ENCODE measurements at regions not wholly inside any gene's neighbourhood (a gene's known extent, or its start where the extent isn't known, plus 50 kb on each side); places are given as distances from the start of the nearest gene placed in this dataset.

DNA sequence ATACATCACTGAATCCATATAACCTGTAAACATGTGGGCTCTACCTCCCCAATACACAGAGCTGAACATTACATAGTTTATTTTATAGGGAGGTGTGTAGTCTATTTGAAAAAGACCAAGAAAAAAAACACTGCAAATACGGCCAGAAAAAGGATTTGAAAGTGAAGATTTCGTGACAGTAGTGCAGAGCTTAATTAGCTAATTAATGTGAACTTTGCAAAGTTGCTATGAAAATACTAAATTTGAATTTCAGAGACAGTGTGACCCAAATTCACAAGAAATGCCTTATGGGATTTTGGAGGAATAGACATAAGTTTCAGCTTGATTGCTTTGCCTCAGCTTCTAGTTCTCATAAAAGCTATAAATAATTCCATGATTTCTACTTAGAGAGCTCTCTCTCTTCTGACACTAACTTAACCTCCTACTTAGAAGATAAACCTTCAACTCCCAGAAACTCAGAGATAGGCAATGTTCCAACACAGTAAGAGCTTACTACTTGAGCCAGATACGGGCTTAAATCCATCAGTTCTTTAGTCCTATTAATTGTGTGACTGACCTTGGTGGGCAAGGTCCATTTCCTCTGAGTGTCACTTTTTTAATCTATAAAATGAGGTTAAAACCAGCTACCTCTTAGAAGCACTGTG lies 87.3 kb upstream of the THBS1 start:
- no peak overlapping the region for H3K4me3 ChIP-seq (ENCODE audit: low read depth in 2 of 2, low read length in 2 of 2)
- no peak for DNase-seq (ENCODE audit: low read depth, low spot score)
- no peaks in the 10 kb centered on the region for H3K27me3 ChIP-seq (ENCODE audit: control insufficient read depth, insufficient read depth, low read length)
- ATAC-seq, result no peak
- H3K27ac ChIP-seq (ENCODE audit: low read length), result no peak overlapping the region
- ChIA-PET POLR2A (no interaction called here), CTCF (no interaction called here)
- TF ChIP-seq, protein P1, sequence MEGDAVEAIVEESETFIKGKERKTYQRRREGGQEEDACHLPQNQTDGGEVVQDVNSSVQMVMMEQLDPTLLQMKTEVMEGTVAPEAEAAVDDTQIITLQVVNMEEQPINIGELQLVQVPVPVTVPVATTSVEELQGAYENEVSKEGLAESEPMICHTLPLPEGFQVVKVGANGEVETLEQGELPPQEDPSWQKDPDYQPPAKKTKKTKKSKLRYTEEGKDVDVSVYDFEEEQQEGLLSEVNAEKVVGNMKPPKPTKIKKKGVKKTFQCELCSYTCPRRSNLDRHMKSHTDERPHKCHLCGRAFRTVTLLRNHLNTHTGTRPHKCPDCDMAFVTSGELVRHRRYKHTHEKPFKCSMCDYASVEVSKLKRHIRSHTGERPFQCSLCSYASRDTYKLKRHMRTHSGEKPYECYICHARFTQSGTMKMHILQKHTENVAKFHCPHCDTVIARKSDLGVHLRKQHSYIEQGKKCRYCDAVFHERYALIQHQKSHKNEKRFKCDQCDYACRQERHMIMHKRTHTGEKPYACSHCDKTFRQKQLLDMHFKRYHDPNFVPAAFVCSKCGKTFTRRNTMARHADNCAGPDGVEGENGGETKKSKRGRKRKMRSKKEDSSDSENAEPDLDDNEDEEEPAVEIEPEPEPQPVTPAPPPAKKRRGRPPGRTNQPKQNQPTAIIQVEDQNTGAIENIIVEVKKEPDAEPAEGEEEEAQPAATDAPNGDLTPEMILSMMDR (IDR thresholded peaks at IDR 0.05), result no peak
- TF ChIP-seq POLR2AphosphoS5 (IDR thresholded peaks at IDR 0.05; ENCODE audit: low read depth, low read length), result no peak
- TF ChIP-seq, protein P2, sequence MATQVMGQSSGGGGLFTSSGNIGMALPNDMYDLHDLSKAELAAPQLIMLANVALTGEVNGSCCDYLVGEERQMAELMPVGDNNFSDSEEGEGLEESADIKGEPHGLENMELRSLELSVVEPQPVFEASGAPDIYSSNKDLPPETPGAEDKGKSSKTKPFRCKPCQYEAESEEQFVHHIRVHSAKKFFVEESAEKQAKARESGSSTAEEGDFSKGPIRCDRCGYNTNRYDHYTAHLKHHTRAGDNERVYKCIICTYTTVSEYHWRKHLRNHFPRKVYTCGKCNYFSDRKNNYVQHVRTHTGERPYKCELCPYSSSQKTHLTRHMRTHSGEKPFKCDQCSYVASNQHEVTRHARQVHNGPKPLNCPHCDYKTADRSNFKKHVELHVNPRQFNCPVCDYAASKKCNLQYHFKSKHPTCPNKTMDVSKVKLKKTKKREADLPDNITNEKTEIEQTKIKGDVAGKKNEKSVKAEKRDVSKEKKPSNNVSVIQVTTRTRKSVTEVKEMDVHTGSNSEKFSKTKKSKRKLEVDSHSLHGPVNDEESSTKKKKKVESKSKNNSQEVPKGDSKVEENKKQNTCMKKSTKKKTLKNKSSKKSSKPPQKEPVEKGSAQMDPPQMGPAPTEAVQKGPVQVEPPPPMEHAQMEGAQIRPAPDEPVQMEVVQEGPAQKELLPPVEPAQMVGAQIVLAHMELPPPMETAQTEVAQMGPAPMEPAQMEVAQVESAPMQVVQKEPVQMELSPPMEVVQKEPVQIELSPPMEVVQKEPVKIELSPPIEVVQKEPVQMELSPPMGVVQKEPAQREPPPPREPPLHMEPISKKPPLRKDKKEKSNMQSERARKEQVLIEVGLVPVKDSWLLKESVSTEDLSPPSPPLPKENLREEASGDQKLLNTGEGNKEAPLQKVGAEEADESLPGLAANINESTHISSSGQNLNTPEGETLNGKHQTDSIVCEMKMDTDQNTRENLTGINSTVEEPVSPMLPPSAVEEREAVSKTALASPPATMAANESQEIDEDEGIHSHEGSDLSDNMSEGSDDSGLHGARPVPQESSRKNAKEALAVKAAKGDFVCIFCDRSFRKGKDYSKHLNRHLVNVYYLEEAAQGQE (IDR thresholded peaks at IDR 0.05; ENCODE audit: insufficient read depth in 1 of 2, low read depth in 2 of 2, low read length in 1 of 2), result no peak
- TF ChIP-seq SIN3A (IDR thresholded peaks at IDR 0.05; ENCODE audit: borderline replicate concordance, insufficient read depth, low read depth, low read length), result no peak
- no peaks in the 10 kb centered on the region for H3K9me3 ChIP-seq (ENCODE audit: control insufficient read depth, insufficient read depth, low read depth, low read length)
- in situ Hi-C loops (cut with HindIII; ENCODE audit: low pct_unique_long_range_greater_than_20kb, low sequenced_read_pairs) (no loop called here), intact Hi-C loops (cut with micrococcal nuclease; ENCODE audit: unreplicated experiment) (no loop called here)
- H3K4me1 ChIP-seq (ENCODE audit: control insufficient read depth, insufficient read depth, low read length), result no peaks in the 10 kb centered on the region
- no peaks in the 10 kb centered on the region for H3K36me3 ChIP-seq (ENCODE audit: control insufficient read depth, insufficient read depth, low read length)
- BruUV-seq (replicated peaks), result no TSS peak

DNA sequence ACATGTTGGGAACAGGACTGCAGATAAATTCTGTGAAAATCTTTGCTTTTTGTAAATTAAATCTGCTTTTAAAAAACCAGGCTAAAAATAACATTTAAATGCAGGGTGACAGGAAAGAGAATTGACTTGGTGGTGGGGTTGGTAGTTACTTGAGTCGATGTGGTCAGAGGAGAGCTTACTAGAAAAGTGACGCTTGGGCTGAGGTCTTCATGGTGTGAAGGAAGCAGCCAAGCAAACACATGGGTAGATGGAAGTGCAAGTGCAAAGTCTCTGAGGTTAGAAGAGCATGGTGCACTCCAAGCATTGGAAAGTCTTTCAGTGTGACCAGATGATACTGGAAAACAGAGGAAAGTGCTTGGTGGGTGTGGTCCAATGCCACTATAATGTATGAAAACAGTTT lies 86.4 kb upstream of the THBS1 start:
- intact Hi-C loops (cut with micrococcal nuclease; ENCODE audit: unreplicated experiment) (no loop called here), in situ Hi-C loops (cut with HindIII; ENCODE audit: low pct_unique_long_range_greater_than_20kb, low sequenced_read_pairs) (no loop called here)
- no peaks in the 10 kb centered on the region for H3K9me3 ChIP-seq (ENCODE audit: control insufficient read depth, insufficient read depth, low read depth, low read length)
- H3K36me3 ChIP-seq (ENCODE audit: control insufficient read depth, insufficient read depth, low read length), result no peaks in the 10 kb centered on the region
- H3K4me1 ChIP-seq (ENCODE audit: control insufficient read depth, insufficient read depth, low read length), result no peaks in the 10 kb centered on the region
- DNase-seq (ENCODE audit: low read depth, low spot score), result no peak
- ChIA-PET POLR2A (no interaction called here), CTCF (no interaction called here)
- TF ChIP-seq TCF7L2 (IDR thresholded peaks at IDR 0.05; ENCODE audit: low read depth, low read length) (no peak), POLR2AphosphoS5 (IDR thresholded peaks at IDR 0.05; ENCODE audit: low read depth, low read length) (no peak), SIN3A (IDR thresholded peaks at IDR 0.05; ENCODE audit: borderline replicate concordance, insufficient read depth, low read depth, low read length) (no peak)
- TF ChIP-seq, protein P2 (IDR thresholded peaks at IDR 0.05; ENCODE audit: insufficient read depth in 1 of 2, low read depth in 2 of 2, low read length in 1 of 2), result no peak
- TF ChIP-seq, protein P1 (IDR thresholded peaks at IDR 0.05), result no peak
- BruUV-seq (replicated peaks), result no TSS peak
- H3K4me3 ChIP-seq (ENCODE audit: low read depth in 2 of 2, low read length in 2 of 2), result no peak overlapping the region
- H3K27me3 ChIP-seq (ENCODE audit: control insufficient read depth, insufficient read depth, low read length), result no peaks in the 10 kb centered on the region
- no peak overlapping the region for H3K27ac ChIP-seq (ENCODE audit: low read length)
- no peak for ATAC-seq

All from Panc1 (cell line).